HepG2 (cell line): ENCODE measurements at regions not wholly inside any gene's neighbourhood (a gene's known extent, or its start where the extent isn't known, plus 50 kb on each side); places are given as distances from the start of the nearest gene placed in this dataset.

Experiments
- ATAC-seq: fragments of 200-7000 bp; cut with Tn5 transposase; 3 replicates; pipeline ENCODE4 v1.9.1; 2020; ENCODE audit warnings: mild to moderate bottlenecking, moderate library complexity
- BruUV-seq: library from RNA; stranded (reverse); fragments of 400-500 nt; replicated peaks from 2 replicates; lab custom pipeline; 2021; lab: Mats Ljungman, UMichigan
- CTCF ChIA-PET: fragments of 300-600 bp; formaldehyde crosslinking; extraction: SDS; loops from one replicate; lab custom pipeline; 2021; ENCODE audit warnings: low total read pairs, inconsistent platforms, low intra/inter-chr PET ratio; lab: Yijun Ruan, JAX
- POLR2A ChIA-PET: fragments of 350-600 bp; sonication (Branson Sonifier 250); formaldehyde crosslinking; loops from one replicate; lab custom pipeline; 2020; ENCODE audit warnings: antibody characterized with exemption, inconsistent platforms; lab: Yijun Ruan, JAX
- DNase-seq: peaks from one replicate; pipeline ENCODE4 v3.0.0-alpha.2; 2015; ENCODE audit warnings: low spot score
- FAIRE-seq: peaks from 3 replicates; lab custom pipeline; 2011; peaks lifted over from hg19 to GRCh38; lab: Jason Lieb, UNC
- H2AFZ ChIP-seq: one replicate; pipeline ENCODE4 v1.6.1; 2011; ENCODE audit warnings: low read length, inconsistent platforms
- H3K27ac ChIP-seq: fragments of 300-600 bp; 3 replicates; pipeline ENCODE4 v1.8.0; 2011; ENCODE audit warnings: mixed run types, mild to moderate bottlenecking, mixed read lengths, low read length, inconsistent platforms; ENCODE audit not compliant: insufficient read depth; ENCODE audit errors: extremely low read length
- H3K27me3 ChIP-seq, 2 experiments: fragments of 200-600 bp in 1 of 2; 2 replicates in 1 of 2; 3 replicates in 1 of 2; pipeline versions ENCODE4 v1.6.0 to v1.8.0; 2011; ENCODE audit warnings: low read length in 2 of 2, mild to moderate bottlenecking in 2 of 2, moderate library complexity in 2 of 2, inconsistent platforms in 1 of 2; ENCODE audit not compliant: insufficient read depth in 2 of 2, control insufficient read depth in 1 of 2
- H3K36me3 ChIP-seq, 2 experiments: fragments of 200-600 bp in 1 of 2; replicated peaks in 1 of 2; 2 replicates in 1 of 2; 3 replicates in 1 of 2; pipeline versions ENCODE4 v1.5.1 to v1.8.0; 2011; ENCODE audit warnings: low read length in 2 of 2, inconsistent platforms in 1 of 2; ENCODE audit not compliant: insufficient read depth in 2 of 2, control insufficient read depth in 1 of 2
- H3K4me1 ChIP-seq: 2 replicates; pipeline ENCODE4 v1.5.1; 2012; ENCODE audit warnings: low read length, inconsistent platforms; ENCODE audit not compliant: insufficient read depth
- H3K4me2 ChIP-seq: 2 replicates; pipeline ENCODE4 v1.6.0; 2011; ENCODE audit warnings: low read depth, low read length, inconsistent platforms
- H3K4me3 ChIP-seq, 3 experiments: fragments of 200-600 bp in 1 of 3; sonication (generic), shearing (Covaris generic) in 1 of 3; replicated peaks in 1 of 3; 2 replicates each; pipeline ENCODE4 v1.5.1; 2011 to 2016; ENCODE audit warnings: low read length in 3 of 3, inconsistent platforms in 2 of 3, low read depth in 2 of 3, mild to moderate bottlenecking in 2 of 3, control low read depth in 1 of 3, mixed read lengths in 1 of 3; ENCODE audit not compliant: insufficient read depth in 1 of 3
- H3K79me2 ChIP-seq: one replicate; pipeline ENCODE4 v1.6.1; 2011; ENCODE audit warnings: low read length, inconsistent platforms; ENCODE audit not compliant: insufficient read depth
- H3K9ac ChIP-seq: 2 replicates; pipeline ENCODE4 v1.6.0; 2011; ENCODE audit warnings: mild to moderate bottlenecking, low read depth, low read length, inconsistent platforms; ENCODE audit not compliant: insufficient read depth
- H3K9me3 ChIP-seq: 2 replicates; pipeline ENCODE4 v1.5.1; 2012; ENCODE audit warnings: mild to moderate bottlenecking, low read length
- H4K20me1 ChIP-seq: 2 replicates; pipeline ENCODE4 v1.6.0; 2011; ENCODE audit warnings: inconsistent platforms, mild to moderate bottlenecking, low read length, moderate library complexity; ENCODE audit not compliant: insufficient read depth
- CENPX ChIP-seq: sonication (generic); formaldehyde crosslinking; IDR thresholded peaks from 2 replicates; pipeline ENCODE4 v1.9.0; 2021; ENCODE audit warnings: mild to moderate bottlenecking, missing genetic modification reagents, moderate library complexity
- GATA4 ChIP-seq: sonication (generic); IDR thresholded peaks from 2 replicates; pipeline ENCODE4 v1.6.1; 2016; ENCODE audit warnings: antibody characterized with exemption, low read depth, borderline replicate concordance
- KMT2A ChIP-seq: sonication (generic); formaldehyde crosslinking; IDR thresholded peaks from 2 replicates; pipeline ENCODE4 v1.4.0; 2020; ENCODE audit warnings: missing genetic modification reagents
- RAD21 ChIP-seq: fragments of 450-650 bp; formaldehyde crosslinking; IDR thresholded peaks from 2 replicates; pipeline ENCODE4 v1.5.0; 2020; ENCODE audit warnings: mild to moderate bottlenecking
- SETDB1 ChIP-seq: sonication (generic); formaldehyde crosslinking; IDR thresholded peaks from 2 replicates; pipeline ENCODE4 v1.5.1; 2020; ENCODE audit warnings: missing genetic modification reagents, mild to moderate bottlenecking, borderline replicate concordance
- SOX5 ChIP-seq: IDR thresholded peaks from 2 replicates; pipeline ENCODE4 v1.6.1; 2016; ENCODE audit warnings: borderline replicate concordance
- ZFP36L1 ChIP-seq: sonication (generic); formaldehyde crosslinking; IDR thresholded peaks from 2 replicates; pipeline ENCODE4 v1.8.0; 2022; ENCODE audit warnings: mild to moderate bottlenecking, missing genetic modification reagents, moderate library complexity
- ZNF354B ChIP-seq: sonication (generic); formaldehyde crosslinking; IDR thresholded peaks from 2 replicates; pipeline ENCODE4 v1.8.0; 2022; ENCODE audit warnings: mild to moderate bottlenecking, missing genetic modification reagents
- ZNF567 ChIP-seq: sonication (generic); formaldehyde crosslinking; IDR thresholded peaks from 2 replicates; pipeline ENCODE4 v1.8.1; 2023; ENCODE audit warnings: mild to moderate bottlenecking, missing genetic modification reagents, borderline replicate concordance
- ZNF605 ChIP-seq: sonication (generic); formaldehyde crosslinking; IDR thresholded peaks from 2 replicates; pipeline ENCODE4 v1.8.0; 2022; ENCODE audit warnings: mild to moderate bottlenecking, missing genetic modification reagents
- ZNF674 ChIP-seq: sonication (generic); formaldehyde crosslinking; IDR thresholded peaks from 2 replicates; pipeline ENCODE4 v1.5.0; 2020; ENCODE audit warnings: low read depth, mild to moderate bottlenecking, missing genetic modification reagents
- ZNF720 ChIP-seq: sonication (generic); formaldehyde crosslinking; IDR thresholded peaks from 2 replicates; pipeline ENCODE4 v1.4.0; 2020; ENCODE audit warnings: missing genetic modification reagents
- WGBS: methylation state at CpG from one replicate; pipeline ENCODE4 v1.1.6; 2017; ENCODE audit warnings: low lambda C conversion rate; 5-methylcytosine and 5-hydroxymethylcytosine counted together
- in situ Hi-C: cut with HindIII; loops from 2 replicates; pipeline ENCODE4 v1.10.0; 2017; ENCODE audit warnings: low pct_unique_long_range_greater_than_20kb; ENCODE audit not compliant: extremely low pct_ligation_motif_present
- intact Hi-C: fragments of 100-400 bp; cut with micrococcal nuclease; formaldehyde crosslinking; loops from one replicate; pipeline ENCODE4 v1.10.0; 2022; ENCODE audit not compliant: unreplicated experiment
- TF ChIP-seq, protein P1 (sequence below): IDR thresholded peaks from 2 replicates; pipeline ENCODE4 v1.6.1; 2016; ENCODE audit warnings: missing compliant biosample characterization, missing genetic modification reagents, borderline replicate concordance
- TF ChIP-seq, protein P2 (sequence below): sonication (generic); formaldehyde crosslinking; IDR thresholded peaks from 2 replicates; pipeline ENCODE4 v1.4.0; 2020; ENCODE audit warnings: missing genetic modification reagents

DNA sequence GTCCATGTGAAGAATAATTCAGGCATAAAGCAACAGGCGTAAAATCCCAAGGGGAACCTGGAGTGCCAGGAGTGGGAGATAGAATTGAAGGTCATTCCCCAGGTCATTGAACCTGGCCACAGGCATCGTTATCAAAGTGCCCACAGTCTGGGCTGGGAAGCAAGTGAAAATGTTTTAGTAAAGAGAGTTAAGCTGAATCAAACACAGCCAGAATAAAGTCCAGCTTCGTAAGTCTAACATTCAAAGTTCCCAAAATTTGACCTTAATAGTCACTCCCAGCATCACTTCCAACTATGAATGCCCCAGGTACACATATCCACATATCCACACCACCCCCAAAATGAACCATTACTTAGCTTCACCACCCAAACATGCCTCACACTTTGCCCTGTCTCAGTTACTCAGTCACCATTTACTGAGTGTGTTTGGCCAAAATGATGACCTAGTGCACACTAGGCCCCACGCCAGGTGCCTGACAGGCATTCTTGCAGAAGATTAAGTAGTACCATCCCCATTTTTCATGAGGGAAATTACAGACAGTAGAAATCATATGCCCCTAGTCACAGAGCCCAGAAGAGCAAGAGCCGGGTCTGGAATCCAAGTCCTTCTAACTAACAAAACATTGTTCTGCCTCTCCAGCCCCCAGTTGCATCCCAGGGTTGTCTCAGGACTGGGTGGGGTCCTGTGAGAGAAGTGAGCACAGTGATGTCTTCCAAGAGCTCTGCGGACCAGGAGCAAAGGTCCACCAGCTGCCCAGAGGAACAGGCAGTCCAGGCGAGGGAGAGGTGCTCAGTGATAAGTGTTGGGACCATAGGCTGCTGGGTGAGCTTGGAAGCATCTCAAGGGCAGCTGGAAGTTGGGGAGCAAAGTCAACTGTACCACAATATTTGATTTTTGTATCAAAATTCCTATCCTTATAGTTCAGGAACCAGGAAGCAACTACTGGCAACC, 65.2 kb upstream of the MYCN start:
- 17% methylated on average over 7 of the region's 7 CpGs for WGBS
- TF ChIP-seq SOX5 (CRISPR knock-in tag) (no peak), ZFP36L1 (no peak), SETDB1 (no peak), CENPX (no peak), KMT2A (no peak), ZNF720 (CRISPR knock-in tag) (no peak), RAD21 (no peak), GATA4 (no peak), ZNF674 (CRISPR knock-in tag) (no peak), ZNF567 (no peak), ZNF354B (CRISPR knock-in tag) (no peak), ZNF605 (CRISPR knock-in tag) (no peak)
- TF ChIP-seq, protein P1, sequence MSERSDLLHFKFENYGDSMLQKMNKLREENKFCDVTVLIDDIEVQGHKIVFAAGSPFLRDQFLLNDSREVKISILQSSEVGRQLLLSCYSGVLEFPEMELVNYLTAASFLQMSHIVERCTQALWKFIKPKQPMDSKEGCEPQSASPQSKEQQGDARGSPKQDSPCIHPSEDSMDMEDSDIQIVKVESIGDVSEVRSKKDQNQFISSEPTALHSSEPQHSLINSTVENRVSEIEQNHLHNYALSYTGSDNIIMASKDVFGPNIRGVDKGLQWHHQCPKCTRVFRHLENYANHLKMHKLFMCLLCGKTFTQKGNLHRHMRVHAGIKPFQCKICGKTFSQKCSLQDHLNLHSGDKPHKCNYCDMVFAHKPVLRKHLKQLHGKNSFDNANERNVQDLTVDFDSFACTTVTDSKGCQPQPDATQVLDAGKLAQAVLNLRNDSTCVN (CRISPR knock-in tag) = no peak
- TF ChIP-seq, protein P2, sequence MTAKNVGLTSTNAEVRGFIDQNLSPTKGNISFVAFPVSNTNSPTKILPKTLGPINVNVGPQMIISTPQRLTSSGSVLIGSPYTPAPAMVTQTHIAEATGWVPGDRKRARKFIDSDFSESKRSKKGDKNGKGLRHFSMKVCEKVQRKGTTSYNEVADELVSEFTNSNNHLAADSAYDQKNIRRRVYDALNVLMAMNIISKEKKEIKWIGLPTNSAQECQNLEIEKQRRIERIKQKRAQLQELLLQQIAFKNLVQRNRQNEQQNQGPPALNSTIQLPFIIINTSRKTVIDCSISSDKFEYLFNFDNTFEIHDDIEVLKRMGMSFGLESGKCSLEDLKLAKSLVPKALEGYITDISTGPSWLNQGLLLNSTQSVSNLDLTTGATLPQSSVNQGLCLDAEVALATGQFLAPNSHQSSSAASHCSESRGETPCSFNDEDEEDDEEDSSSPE (CRISPR knock-in tag) = no peak
- ChIA-PET POLR2A (no interaction called here), CTCF (no interaction called here)
- peak; percentile 30; the same call in 2 of the 3 replicates for ATAC-seq
- no peaks in the 10 kb centered on the region for H4K20me1 ChIP-seq
- H3K36me3 ChIP-seq = no peaks in the 10 kb centered on the region
- no peak overlapping the region for H3K9ac ChIP-seq
- 0 out of 5 replicates have a peak, but pooled peaks cover 0 to 3% of the 10 kb centered on the region in 2 experiments for H3K27me3 ChIP-seq
- BruUV-seq = no TSS peak
- DNase-seq = no peak
- peaks cover 7% of the 10 kb centered on the region; the same call in 1 of the 2 replicates for H3K4me1 ChIP-seq
- H3K27ac ChIP-seq = no peak overlapping the region
- H2AFZ ChIP-seq = no peak overlapping the region
- in situ Hi-C loops = no loop called here
- H3K79me2 ChIP-seq = no peaks in the 10 kb centered on the region
- no peaks in the 10 kb centered on the region for H3K9me3 ChIP-seq
- H3K4me3 ChIP-seq = no peak overlapping the region
- no peak overlapping the region for H3K4me2 ChIP-seq
- intact Hi-C loops = no loop called here
- FAIRE-seq = no peak
